HG03039 (cell line): ENCODE measurements at regions not wholly inside any gene's neighbourhood (a gene's known extent, or its start where the extent isn't known, plus 50 kb on each side); places are given as distances from the start of the nearest gene placed in this dataset.
"Not testable (repeated sequence)": the region's sequence is repeated elsewhere in the genome, so short reads cannot be mapped to it uniquely, and the experiment has no call there.

ENCODE experiments used
- ATAC-seq: cut with Tn5 transposase; IDR thresholded peaks from one replicate; pipeline ENCODE4 v1.9.1; 2021; ENCODE audit warnings: mild to moderate bottlenecking, moderate library complexity; ENCODE audit not compliant: unreplicated experiment

DNA sequence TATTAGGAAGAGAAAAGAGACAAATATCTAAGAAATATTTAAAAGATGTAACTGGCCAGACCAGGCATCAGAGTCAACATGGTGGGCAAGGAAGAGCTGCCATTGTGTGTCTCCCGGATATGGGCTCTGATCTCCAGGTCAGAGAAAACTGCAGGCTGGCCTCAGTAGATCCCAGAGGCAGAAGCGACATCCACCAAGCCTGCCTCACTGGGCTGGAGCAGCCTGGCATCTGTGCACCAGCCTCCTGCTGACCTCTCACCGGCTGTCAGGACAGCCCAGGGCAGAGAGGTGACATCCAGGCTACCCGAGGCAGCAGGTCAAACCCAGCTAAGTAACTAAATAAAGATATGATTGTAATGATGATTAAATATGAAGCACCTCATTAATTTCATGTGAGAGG lies 162.8 kb upstream of the TNRC6C start:
- no peak for ATAC-seq

DNA sequence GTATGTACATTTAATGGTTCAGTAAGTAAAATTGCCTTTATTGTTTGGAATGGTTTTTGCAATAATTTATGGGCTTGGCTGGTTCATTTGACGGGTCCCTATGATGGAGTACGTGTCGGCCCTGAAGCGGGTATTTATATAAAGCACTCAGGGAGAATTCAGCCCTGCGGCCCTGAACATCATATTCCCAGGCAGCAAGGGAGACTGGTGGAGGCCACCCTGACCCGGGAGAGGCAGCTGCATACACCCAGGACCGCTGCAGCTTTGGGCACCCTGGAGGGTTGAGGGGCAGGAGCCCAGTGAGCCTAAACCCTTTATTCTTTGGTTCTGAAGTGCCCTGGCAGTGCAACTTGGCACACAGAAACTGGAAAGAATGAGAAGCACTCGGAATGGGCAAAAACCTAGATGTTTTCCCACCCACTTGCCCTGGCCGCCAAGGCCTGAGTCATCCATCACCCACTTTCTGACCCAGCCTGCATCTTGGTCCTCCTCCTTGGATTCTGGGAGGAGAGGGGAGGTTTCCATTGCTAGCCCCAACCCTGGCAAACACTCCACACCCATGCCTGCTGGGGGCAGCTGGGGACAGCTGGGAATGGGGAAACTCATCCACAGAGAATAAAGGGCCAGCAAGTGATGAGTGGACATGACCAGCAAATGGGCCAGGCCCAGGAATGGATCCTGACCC lies 162.2 kb upstream of the TNRC6C start:
- ATAC-seq, result no peak

DNA sequence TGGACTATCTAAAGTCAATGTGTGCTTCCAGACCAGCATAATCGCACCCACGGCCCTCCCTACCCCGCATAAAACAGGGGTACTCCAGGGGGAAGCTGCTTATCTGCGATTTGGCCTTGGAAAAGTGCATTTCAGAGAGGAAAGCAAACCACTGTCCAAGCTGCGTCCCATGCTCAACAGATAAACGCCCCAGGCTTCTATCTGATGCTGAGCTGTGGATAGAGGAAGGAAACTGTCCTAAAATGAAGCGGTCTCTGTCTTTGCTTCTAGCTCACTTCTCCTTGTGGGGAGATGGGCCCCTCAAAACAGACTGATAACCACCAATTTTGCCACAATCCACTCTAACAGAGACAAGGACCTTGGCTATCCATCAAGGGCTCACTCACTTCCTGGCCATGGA lies 160.5 kb upstream of the TNRC6C start:
- no peak for ATAC-seq

DNA sequence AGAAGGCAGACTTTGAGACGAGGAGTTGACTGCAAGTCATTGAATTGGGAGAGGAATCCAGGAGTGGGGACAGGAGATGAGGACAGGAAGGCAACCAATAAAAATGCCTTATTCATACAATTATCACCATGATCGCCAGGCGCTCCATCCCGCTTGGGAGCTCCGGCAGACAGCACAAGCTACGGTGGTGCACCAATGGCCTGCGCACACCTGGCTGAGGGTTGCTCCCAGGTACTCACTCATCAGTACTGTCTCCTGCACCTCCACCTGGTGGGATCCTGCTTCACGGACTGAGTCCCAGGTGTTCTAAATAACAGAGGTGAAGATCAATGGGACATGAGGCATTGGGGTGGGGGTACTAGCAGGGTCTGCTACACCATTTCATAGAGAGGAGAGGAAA lies 160.0 kb upstream of the TNRC6C start:
- ATAC-seq, result no peak

DNA sequence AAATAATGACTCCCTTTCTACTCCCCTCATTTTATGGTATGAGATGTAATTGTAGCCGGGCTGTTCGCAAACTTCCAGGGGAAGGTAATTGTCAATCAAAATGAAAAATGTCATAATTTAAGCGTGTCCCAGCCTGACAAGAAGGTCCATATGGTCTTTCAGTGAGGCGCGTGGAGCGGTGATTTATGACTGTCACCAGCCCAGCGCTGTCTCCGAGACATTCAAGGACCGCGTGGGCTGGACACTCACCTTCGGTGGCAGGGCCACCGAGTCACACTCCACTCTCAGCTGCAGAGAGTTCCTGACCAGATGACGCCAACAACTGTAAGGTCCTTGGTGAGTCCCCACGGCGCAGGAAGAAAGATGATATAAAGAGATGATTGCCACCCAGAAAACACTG lies 157.7 kb upstream of the TNRC6C start:
- no peak for ATAC-seq

DNA sequence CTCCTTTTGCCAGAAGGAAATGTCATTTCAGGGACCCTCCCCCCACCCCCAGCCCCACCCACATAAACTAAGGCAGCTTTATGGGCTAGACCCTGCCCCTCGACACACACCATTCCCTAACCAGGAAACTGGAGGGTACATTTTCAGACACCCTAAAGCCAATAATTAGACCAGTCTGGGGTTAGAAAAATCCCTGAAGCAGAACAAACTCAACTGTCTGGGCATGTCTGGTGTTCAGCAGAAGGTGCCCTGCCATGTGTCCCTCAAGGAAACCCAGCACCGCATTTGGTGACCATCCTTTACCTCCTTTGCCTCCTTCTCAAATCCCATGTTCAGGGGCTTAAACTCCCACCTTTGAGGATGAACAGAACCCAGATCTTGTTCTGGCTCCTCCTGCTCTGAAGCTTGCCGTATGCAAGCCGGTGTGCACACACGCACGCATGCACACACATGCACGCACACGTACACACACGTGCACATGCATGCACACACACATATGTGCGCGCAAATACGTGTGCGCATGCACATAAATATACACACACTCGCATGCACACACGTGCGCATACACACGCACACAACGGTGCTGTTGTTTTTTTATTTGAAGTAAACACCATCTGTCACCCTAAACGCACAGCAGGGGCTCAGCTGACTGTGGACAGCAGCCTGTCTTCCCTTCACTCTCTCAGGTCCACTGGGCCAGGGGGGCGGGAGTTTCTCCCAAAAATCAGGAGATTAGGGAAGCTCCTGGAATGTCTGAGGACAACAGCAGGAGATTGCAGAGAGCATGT lies 156.8 kb upstream of the TNRC6C start:
- ATAC-seq, result no peak

DNA sequence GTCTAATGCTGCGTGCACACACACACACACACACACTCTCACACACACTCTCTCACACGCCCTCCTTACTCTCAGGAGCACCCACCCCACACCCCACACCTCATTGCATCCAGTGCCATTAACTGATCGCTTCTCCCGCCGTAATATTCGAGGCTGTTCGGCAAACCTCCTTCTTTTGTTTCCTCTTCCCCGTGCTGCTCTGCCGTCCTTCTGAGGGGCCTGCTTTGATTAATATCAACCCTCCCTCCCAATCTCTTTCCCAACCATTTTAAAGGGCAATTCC lies 156.2 kb upstream of the TNRC6C start:
- no peak for ATAC-seq

DNA sequence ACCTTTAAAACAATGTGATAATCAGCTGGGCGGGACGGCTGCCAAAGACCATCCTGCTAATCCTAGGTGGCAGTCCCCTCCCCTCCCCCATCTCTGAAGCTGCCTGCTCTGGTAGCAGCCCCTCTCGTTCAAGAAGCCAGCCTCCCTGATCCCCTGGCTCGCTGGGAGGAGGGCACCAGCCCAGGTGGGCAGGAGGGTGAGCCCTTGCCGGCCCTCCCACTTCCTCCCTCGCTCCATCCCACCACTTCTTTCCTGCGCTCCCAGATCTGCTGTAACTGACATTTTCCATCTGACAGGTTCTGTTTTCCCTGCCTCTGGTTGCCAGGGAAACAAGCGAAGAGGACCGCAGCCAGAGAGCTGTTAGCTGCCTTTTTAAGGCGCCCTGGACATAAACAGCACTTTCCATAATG lies 155.7 kb upstream of the TNRC6C start:
- no peak for ATAC-seq

DNA sequence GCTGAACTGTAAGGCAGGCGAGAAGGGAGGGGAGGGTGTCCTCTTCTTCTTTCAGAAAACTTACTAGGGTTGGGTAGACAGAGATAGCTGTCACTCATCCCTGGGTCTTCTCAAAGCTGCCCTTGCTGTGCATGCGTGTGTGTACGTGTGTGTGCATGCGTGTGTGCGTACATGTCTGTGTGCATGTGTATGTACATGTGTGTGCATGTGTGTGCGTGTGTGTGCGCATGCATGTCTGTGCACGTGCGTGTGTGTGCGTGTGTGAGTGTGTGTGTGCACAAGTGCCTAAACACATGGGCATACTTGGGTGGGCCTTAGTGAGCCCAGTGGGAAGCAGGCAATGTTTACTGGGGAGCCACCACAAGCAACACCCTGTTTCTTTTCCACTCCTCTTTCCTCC lies 154.8 kb upstream of the TNRC6C start:
- no peak for ATAC-seq

DNA sequence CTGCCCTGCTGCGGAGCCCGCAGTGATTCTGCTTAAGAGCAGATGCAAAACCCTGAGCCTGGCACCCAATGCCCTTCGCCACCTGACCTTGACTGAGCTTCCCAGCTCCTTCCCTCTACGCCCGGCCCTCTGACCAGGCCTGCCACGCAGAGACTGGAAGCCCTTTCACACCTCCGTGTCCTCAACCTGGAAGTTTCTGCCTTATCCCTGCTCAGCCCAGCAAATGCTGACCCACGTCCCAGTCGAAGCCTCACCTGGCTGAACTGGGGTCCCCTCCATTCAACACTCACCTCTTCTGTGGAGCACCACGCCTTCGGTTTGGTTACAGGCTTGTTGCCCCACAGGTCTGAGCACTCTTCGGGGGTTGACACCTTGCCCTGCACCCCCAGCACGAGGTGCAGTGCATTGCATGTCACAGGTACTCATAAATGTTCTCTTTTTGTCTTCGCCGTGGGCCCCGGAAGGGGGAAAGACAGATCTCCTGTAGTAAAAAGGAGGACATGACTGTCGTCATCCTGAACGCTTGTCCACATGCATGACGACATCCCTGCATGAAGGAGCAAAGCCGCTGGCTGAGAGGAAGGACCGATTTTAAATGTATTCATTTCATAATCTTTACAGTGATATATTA lies 153.6 kb upstream of the TNRC6C start:
- ATAC-seq, result no peak

DNA sequence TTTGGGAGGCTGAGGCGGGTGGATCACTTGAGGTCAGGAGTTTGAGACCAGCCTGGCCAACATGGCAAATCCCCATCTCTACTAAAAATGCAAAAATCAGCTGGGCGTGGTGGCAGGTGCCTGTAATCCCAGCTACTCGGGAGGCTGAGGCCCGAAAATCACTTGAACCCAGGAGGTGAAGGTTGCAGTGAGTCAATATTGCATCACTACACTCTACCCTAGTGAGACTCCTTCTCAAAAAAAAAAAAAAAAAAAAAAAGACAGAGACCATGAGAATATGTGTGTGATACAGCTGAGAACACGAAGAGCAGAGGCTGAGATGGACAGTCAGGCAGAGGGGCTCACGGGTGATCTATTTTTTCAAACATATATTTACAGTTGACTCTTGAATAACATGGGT lies 152.5 kb upstream of the TNRC6C start:
- ATAC-seq, result not testable (repeated sequence)

DNA sequence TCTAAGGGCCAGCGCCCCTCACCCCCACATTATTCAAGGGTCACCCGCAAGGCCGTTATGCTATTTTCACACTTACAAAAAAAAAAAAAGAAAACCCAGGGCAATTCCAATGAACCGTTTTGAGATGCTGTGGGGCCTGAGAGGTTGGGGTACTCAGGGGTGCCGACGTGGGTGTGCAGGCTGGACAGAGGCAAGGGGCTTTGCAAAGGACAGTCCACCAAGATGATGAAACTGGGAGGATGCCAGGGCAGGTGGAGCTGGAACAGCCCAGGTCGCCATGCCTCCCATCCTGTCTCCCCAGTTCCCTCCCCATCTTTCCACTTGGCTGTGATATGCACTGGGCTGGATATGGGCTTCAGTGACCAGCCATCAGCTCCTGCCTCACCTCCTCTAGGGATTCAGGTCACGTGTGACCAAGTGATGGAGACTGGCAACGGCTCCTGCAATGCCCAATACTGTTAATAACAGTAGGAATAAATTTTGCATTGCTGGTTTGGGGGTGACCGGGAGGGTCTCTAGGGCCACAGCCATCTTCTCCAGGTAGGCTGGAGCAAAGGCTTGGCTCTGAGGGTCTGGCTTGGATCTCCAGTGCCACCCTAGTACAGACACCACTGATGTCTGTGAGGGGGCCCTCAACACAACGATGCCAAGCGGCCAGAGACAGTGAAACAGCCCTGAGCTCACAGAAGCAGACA lies 151.3 kb upstream of the TNRC6C start:
- ATAC-seq, result no peak

DNA sequence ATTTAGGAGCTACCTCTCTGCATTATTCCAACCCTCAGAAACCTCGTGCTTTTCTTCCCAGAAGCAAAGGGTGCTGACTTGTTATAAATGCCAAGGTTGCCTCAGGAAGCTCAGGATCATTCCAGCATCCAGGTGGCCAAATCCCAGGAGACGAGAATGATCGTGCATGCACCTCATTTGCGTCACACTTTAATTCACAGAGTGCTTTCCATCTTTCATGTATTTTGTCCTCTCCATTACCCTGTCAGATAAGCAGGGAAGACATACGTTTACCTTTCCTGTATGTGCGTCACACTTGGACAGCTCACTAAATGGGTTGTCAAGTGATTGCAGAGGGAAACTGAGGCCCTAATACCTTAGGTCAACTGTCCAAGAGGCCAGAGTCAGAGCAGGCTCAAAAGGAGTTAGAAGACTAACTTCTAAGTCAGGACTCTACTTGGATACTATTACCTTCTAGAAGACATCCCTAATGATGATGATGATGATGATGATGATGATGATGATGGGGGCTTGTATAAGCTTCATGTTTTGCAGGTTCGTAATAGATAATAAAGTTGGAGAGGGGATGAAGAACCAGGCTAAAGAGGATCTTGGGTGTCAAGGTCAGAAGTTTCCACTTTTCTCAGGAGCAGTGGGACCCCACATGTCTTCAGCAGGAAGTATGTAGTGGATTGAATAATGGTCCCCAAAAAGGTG lies 150.6 kb upstream of the TNRC6C start:
- ATAC-seq, result no peak

DNA sequence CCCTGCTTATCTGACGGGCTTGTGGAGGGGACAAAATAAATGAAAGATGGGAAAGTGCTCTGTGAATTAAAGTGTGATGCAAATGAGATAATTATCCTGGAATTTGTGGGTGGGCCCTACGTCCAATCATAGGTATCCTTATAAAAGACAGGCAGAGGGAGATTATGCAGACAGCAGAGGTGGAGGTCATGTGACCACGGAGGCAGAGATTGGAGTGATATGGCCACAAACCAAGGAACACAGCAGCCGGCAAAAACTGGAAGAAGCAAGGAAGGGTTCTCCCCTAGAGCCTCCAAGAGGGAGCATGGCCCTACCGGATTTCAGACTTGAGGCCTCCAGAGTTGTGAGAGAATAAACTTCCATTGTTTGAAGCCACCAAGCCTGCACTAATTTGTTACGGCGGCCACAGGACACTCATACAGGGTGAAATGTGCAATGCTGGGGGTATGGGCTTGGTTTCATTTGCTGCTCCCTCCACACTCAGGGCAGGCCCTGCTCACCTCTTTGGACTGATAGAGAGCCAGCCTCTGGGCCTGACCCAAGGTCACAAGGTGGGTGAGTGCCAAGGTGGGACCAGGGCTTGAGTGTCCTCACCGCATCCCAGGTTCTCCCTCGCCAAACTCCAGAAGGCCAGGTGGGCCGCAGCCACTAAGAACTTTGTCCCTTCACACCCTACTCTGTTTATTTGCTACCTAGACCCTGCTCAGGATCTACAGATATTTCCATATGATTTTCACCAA lies 149.6 kb upstream of the TNRC6C start:
- no peak for ATAC-seq

DNA sequence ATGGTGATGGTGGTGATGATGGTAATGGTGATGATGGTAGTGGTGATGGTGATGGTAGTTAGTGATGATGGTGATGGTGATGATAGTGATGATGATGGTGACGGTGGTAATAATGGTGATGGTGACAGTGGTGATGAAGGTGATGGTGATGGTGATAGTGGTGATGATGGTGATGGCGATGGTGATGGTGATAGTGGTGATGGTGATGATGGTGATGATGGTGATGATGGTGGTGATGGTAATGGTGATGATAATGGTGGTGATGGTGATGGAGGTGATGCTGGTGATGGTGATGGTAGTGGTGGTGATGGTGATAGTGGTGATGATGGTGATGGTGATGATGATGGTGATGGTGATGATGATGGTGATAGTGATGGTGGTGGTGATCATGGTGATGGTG lies 148.7 kb upstream of the TNRC6C start:
- ATAC-seq, result no peak

DNA sequence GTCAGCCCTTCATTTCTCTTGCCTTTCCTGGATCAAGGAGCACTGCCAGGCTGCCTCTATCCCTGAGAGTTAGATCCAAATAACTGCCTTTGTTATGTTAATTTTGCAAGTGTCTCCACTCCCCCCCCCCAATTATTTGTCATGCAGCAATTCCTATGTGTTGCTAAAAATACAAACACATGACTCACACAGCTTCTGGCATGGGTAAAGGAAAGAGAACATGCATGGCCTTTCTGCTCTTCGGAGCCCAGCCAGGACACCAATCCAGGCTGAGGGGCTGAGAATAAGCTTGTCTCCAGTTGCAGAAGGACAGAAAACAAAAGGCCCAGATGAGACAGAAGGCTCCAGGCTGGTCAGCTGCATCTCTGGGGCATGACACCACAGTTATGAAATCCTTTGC lies 148.0 kb upstream of the TNRC6C start:
- no peak for ATAC-seq

DNA sequence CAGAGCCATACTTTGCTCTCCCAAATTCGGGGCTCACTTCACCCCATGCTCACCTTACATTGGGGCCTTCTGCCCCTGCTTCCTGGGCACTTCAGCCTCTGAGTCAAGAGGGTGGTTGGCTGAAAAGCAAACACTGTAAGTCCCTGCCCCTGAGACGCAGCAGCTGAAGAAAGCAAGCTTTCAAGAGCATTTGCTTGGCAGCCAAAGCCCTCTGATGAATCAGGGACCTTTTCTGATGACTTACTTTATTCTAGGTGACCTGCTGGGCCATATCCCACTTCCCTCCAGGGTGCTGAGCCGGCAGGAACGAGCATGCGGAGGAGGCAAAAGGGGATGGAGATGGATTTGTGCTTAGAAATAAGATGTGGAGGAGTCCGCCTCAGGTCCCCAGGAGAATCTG lies 147.0 kb upstream of the TNRC6C start:
- ATAC-seq, result no peak

DNA sequence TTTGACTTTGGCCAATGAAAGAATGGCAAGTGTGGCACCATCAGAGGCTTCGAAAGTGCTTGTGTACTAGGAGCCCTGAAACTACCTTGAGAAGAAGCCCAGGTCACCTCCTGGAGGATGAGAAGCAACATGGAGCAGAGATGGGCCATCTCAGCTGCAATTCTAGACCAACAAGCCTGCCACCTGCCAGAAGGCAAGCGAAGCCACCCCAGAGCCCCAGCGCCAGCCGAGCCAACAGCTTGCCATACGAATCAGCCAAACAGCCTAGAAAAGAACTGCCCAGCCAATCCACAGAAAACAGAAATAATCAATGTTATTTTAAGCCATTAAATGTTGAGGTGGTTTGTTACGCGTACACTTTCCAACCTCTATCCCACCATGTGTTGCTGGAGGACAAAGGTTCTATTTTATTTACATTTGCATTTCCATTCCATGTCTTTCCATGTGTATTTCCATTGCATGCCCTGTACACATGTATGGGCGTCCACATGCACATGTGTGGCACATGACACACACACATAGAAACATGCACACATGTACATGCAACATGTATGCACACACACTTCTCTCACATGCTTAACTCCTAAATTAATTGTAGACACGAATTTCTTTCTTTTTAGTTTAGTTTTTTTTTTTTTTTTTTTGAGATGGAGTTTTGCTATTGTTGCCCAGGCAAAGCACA lies 144.3 kb upstream of the TNRC6C start:
- ATAC-seq, result no peak

DNA sequence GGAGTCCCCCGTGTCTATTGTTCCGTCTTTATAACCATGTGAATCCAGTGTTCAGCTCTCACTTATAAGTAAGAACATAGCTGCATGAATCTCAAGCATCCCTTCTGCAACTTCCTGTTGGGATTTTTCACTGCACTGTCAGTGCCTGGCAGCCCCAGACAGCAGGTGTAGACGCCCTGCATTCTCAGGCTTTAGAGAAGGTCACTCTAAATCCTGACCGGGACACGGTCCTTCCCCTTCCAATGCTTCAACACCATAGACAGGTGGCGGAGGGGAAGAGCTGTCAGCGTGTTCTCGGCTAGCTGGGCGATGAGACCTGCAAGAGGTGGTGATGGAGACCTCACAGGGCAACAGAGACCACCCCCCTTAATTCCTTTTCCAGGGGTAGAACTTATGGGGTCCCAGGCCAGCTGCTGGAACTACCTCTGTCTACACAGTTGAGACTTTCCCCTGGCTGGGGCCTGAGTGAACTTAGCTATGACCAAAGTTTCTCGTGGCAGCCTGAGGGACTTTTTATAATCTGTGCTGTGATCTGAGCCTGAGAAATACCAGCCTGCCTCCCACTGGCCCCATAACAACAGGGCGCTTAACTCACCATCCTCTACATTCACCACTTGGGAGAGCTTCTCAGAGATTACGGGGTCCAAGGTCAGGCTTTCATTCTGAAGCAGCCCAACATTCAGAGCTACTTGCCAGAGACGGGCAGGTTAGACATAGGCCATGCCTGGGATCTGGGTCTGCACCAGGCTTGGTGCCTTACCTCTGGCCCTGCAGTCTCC lies 143.2 kb upstream of the TNRC6C start:
- no peak for ATAC-seq
